Activated T-helper 9 cell treated with anti-CD3 and anti-CD28 coated beads, Interleukin-2, amount 50 U/mL, for 16 hours (primary cell): ENCODE measurements at regions not wholly inside any gene's neighbourhood (a gene's known extent, or its start where the extent isn't known, plus 50 kb on each side); places are given as distances from the start of the nearest gene placed in this dataset.

Source experiments
- DNase-seq: peaks from one replicate; pipeline ENCODE4 v3.0.0-alpha.2; 2020; ENCODE audit warnings: low read depth

DNA sequence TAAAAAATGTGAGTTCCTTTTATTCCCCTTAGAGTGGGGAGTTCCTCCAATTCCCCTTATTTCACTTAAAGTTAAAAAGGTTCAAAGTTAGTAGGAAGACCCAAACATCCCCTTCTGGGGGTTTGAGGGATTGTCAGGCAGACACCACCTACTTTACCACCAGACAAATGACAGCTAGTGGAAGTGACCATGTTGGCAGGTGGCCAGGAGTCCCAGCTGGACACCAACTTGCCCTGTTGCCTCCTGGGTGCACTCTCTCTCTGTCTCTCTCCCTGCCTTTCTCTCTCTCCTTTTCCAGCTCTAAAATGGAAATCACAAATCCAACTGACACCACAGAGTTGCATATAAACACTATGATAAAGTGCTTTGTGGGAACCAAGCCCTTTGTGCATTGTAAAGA lies 307.7 kb upstream of the TLE4 start:
- DNase-seq, result no peak

DNA sequence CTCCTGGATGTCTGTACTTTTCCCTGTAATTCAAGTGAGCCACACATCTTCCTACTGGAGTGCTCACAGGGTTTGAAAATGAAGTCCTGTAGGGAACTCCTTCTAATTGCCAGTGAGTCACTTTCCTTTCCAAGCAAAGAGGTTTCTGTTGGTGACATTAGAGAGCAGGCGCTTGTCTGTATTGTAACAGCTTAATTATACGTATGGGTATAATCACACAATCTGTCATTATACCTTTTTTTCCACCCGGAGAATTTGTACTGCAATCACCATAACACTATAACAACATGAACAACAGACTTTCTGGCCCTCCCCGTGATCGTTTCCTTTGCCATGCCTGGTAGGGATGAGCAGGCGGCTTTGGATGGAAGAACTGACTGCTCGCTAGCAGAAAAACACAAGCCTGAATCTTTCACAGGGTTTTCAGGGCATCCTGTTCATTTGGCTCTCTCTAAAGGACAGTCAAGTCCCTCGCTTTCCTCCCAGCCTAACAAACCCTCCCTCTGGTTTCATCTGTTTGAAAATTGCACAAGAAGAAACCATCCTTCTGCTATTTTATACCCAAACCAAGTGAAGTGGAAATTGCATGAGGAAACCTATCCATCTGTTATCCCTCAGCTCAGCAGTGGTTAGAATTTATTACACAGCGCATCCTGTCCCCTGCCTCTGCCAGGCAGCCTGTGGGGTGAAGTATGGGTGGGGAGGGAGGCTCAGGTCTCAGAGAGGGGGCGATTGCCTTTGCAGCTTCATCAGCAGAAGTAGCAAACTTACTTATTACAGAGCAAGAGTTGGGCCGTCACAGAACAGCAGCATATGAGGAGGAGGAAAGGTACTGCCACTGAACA lies 307.0 kb upstream of the TLE4 start:
- DNase-seq, result no peak

- no peak for DNase-seq
Measured at GRCh38 chr9:79266986-79267385, 304.8 kb upstream of the TLE4 start.

GRCh38 chr9:79268806-79269205 lies 303.0 kb upstream of the TLE4 start:
- no peak for DNase-seq

- DNase-seq, result no peak
Measured at GRCh38 chr9:79273311-79273710, 298.5 kb upstream of the TLE4 start.

DNA sequence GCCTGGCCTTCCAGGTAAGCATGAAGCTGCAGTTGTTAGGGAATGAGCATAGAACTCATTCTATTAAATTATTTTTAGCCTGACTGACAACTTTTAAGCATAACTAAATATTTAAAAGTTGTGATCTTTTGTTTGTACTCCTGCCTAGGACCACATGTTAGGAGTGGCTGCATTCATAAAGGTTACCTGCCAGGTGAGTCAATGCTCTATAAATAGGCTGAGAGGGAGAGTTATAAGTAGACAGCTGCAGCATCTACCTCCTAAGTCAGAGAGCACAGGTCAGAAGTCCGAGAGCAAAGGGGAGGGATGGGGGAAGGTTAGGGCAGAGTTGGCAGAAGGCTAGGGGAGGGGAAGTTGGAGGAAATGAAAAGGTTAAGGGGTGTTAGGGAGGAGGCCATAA lies 292.4 kb upstream of the TLE4 start:
- no peak for DNase-seq

DNA sequence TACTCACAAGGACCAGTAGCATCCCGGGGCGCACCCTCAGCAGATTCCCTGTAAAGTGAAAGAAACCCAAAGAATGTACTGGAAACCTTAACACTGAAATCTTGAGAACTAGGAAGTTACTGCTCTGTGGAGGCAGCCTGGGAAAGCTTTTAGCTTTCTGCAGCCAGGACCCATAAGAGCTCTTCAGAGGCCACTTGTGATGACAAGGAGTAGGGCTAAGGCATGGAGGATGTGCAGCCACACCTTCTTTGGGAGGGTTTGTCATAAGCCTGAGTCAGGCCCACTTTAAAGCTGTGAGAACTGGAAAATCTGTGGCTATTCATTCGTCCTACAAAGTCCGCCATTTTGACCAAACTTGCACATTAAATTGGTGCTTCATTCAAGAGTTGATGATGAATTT lies 291.1 kb upstream of the TLE4 start:
- DNase-seq, result no peak

DNA sequence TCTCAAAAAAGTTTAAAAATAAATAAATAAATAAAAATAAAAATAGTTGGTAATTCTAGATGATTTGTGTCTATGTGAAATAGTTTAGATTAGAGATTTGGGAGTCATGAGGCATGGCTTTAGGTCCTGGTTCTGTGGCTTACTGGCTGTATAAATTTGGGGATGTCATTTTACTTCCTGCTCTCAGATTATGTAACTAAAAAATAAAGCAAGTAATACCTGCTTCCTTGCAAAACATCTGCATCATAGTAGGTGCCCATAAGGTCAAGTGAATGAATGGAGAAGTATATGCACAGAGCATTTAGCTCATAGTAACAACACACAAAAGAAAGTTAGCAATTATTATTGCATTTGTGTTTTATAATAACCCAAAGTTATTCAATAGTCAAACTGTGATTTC lies 287.7 kb upstream of the TLE4 start:
- DNase-seq, result no peak

DNA sequence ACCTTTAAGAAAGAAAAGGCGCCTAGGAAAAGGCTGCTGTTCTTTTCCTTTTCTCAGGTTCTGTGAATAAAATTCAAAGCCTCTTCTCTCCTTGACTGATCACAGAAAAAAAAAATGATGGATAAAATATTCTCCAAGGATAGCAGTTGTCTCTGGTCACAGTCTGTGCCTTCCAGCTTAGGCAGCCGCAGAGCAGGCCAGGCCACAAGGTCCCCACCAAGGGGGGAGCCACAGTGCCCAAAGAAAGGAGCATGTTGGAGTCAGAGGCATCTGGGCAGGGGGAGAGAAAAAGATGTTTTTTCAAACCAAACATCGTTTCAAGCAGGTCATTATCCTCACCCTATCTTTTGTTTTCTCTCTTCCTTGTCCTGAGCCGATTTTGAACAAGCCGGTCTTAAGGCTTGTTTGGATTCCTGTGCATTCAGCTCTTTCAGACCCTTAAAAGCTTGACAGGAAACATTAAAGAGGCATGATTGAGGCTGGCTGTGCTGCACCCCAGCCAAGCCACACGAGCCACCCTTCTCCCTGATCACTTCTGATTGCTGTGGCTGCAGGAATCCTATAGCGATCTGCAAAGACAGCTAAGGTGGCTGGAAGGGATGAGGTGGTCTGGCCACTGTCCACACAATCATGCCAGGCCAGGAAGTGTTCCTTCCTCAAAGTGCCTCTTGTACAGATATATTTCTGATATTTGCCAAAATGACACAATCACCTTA lies 284.6 kb upstream of the TLE4 start:
- DNase-seq, result no peak

- DNase-seq, result no peak
Measured at GRCh38 chr9:79287708-79288290, 284.0 kb upstream of the TLE4 start.

GRCh38 chr9:79289856-79290255 lies 281.9 kb upstream of the TLE4 start:
- DNase-seq, result no peak

DNA sequence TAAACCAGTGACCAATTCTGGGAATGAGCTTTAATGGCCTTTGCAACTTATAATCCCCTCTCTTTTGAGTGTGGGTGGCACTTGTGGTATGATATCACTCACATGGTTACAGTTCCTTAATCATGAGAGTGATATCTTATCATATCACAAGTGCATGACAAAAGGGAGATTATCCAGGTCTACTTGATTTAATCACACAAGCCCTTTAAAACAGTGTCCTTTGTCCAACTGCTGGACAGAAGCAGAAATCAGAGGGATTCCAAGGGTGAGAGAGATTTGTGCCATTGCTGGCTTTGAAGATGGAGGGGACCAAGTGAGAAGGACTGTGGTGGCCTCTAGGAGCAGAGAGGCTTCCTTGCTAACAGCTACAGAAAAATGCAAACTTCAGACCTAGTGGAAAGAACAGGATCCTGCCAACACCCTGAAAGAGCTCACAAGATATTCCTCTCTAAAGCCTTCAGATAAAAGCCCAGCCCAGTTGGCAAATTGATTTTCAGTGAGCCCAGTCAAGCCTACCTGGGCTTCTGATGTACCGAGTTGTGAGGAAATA lies 279.0 kb upstream of the TLE4 start:
- no peak for DNase-seq

DNA sequence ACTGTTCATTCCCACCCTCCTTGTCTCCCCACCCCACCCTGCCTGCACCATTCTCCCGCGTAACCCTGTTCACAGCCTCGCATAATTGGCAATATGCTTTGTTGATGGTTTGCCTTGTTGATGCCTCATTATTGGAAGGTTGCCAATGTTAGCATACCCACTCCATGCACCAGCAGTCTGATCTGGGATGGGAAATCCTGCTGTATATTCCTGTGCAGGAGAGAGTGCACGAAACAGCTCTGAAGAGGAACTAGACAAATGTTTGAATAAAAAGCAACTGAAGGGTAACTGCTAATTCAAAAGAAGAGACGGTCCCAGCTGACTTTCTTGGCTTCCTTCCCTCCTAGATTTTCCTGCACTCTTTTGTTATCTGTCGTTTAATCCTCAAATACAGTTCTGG lies 271.7 kb upstream of the TLE4 start:
- no peak for DNase-seq

DNA sequence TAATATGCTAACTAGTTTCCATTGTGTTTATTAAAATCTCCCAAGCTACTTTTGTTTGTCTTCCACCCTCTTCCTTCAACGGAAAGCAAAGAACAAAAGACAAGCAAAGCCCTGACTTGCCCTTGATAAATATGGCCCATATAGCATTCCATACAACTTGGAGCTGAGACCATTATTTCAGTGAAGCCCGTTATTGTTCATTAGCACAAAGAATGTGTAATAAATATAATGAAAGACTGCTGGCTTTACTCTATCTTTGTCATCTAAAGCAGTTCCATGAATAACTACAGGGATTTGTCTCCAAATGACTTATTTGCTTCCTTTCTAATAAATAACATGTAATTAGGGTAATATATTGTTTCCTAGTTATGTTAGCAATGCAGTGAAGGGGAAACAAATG lies 270.7 kb upstream of the TLE4 start:
- no peak for DNase-seq

- DNase-seq, result no peak
Measured at GRCh38 chr9:79301551-79302391, 270.0 kb upstream of the TLE4 start.

DNA sequence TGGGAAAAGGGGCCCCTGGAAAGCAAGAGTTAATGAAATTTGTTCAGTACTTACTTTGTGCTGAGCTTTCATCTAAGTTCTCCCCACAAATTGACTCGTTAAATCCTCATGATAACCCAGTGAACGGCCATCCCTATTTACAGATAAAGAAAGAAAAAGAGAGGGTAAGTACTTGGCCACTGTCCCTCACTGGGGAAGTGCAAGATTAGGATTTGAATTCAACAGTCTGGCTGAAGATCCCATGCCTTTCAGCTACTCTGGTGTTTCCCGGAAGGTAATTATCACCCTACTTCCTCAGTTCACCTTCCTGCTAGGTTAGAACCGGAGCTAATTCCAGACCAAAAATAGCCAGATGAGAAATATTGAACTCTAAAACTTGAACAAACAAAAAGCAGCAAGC lies 269.2 kb upstream of the TLE4 start:
- no peak for DNase-seq

- DNase-seq, result no peak
Measured at GRCh38 chr9:79308012-79308411, 263.8 kb upstream of the TLE4 start.

- no peak for DNase-seq
Measured at GRCh38 chr9:79312686-79313421, 258.9 kb upstream of the TLE4 start.

- DNase-seq, result no peak
Measured at GRCh38 chr9:79325501-79325900, 246.3 kb upstream of the TLE4 start.

- DNase-seq, result no peak
Measured at GRCh38 chr9:79329861-79330260, 241.9 kb upstream of the TLE4 start.

DNA sequence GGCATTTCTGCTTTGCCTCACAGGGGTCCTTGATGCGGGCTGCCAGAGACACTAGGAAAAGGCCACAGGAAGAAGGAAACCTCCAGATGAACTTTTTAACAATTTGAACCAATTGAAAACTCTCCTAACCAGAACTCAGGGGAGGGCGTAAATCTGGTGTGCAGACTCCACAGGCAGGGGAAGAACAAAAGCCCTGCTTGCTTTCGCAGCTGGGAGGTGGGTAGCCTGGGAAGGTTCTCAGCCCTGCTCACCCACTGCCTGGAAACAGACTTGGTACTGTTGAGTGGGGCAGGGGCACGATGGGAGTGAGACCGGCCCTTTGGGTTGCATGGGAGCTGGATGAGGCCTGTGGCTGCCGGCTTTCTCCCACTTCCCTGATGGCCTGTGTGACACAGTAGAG lies 237.8 kb upstream of the TLE4 start:
- no peak for DNase-seq
